K562 (cell line): ENCODE measurements at regions not wholly inside any gene's neighbourhood (a gene's known extent, or its start where the extent isn't known, plus 50 kb on each side); places are given as distances from the start of the nearest gene placed in this dataset.

ENCODE experiments used
- ATAC-seq: fragments of 200-7000 bp; cut with Tn5 transposase; 3 replicates; pipeline ENCODE4 v1.9.1; 2020; ENCODE audit warnings: moderate library complexity
- BruUV-seq: library from RNA; stranded (reverse); fragments of 400-500 nt; replicated peaks from 2 replicates; lab custom pipeline; 2021; lab: Mats Ljungman, UMichigan
- CTCF ChIA-PET: fragments of 300-600 bp; formaldehyde crosslinking; extraction: SDS; loops from one replicate; lab custom pipeline; 2021; ENCODE audit warnings: low intra/inter-chr PET ratio; lab: Yijun Ruan, JAX
- POLR2A ChIA-PET: fragments of 300-600, 350-650 bp; sonication (Branson Sonifier 250); formaldehyde crosslinking; extraction: SDS; loops from one replicate; lab custom pipeline; 2021; ENCODE audit warnings: antibody characterized with exemption, inconsistent platforms; lab: Yijun Ruan, JAX
- DNase-seq, 4 experiments: peaks; one replicate each; pipeline versions ENCODE4 v3.0.0 to v3.0.0-alpha.2; 2011 to 2018; ENCODE audit warnings: low spot score in 3 of 4, mixed read lengths in 3 of 4; ENCODE audit errors: extremely low read depth in 1 of 4
- FAIRE-seq: peaks from 2 replicates; lab custom pipeline; 2011; peaks lifted over from hg19 to GRCh38; lab: Jason Lieb, UNC
- H2AFZ ChIP-seq: 2 replicates; pipeline ENCODE4 v1.6.0; 2011; ENCODE audit warnings: low read depth, low read length, control low read depth, inconsistent platforms
- H3K27ac ChIP-seq: fragments of 200-600 bp; 3 replicates; pipeline ENCODE4 v1.8.0; 2011; ENCODE audit warnings: low read depth, mild to moderate bottlenecking, control low read depth, inconsistent platforms, low read length, moderate library complexity, mixed read lengths; ENCODE audit errors: extremely low read depth
- H3K27me3 ChIP-seq, 2 experiments: fragments of 300-600 bp in 1 of 2; 2 replicates in 1 of 2; 3 replicates in 1 of 2; pipeline versions ENCODE4 v1.6.0 to v1.8.0; 2011; ENCODE audit warnings: inconsistent platforms in 2 of 2, low read length in 2 of 2, mild to moderate bottlenecking in 1 of 2, mixed read lengths in 1 of 2, moderate library complexity in 1 of 2; ENCODE audit not compliant: control insufficient read depth in 2 of 2, insufficient read depth in 2 of 2
- H3K36me3 ChIP-seq: fragments of 300-600 bp; 3 replicates; pipeline ENCODE4 v1.8.0; 2011; ENCODE audit warnings: mild to moderate bottlenecking, low read length, inconsistent platforms; ENCODE audit not compliant: control insufficient read depth, insufficient read depth
- H3K4me1 ChIP-seq, 2 experiments: fragments of 200-600 bp in 1 of 2; replicated peaks in 1 of 2; 2 replicates in 1 of 2; 3 replicates in 1 of 2; pipeline versions ENCODE4 v1.5.1 to v1.8.0; 2011; ENCODE audit warnings: inconsistent platforms in 2 of 2, low read length in 2 of 2, mild to moderate bottlenecking in 1 of 2, mixed read lengths in 1 of 2, moderate library complexity in 1 of 2; ENCODE audit not compliant: control insufficient read depth in 2 of 2, insufficient read depth in 2 of 2
- H3K4me2 ChIP-seq: 2 replicates; pipeline ENCODE4 v1.6.1; 2011; ENCODE audit warnings: low read length, control low read depth, inconsistent platforms, mixed read lengths; ENCODE audit not compliant: insufficient read depth
- H3K4me3 ChIP-seq: fragments of 200-600 bp; sonication (generic), shearing (Covaris generic); 2 replicates; pipeline ENCODE4 v1.5.1; 2016; ENCODE audit warnings: control low read depth, inconsistent platforms
- H3K79me2 ChIP-seq: fragments of 200-600 bp; 3 replicates; pipeline ENCODE4 v1.8.0; 2011; ENCODE audit warnings: low read length, inconsistent platforms; ENCODE audit not compliant: control insufficient read depth, insufficient read depth
- H3K9ac ChIP-seq, 2 experiments: 2 replicates each; pipeline versions ENCODE4 v1.6.0 to v1.6.1; 2011; ENCODE audit warnings: low read depth in 2 of 2, low read length in 2 of 2, control low read depth in 1 of 2, inconsistent platforms in 1 of 2, mild to moderate bottlenecking in 1 of 2, mixed read lengths in 1 of 2; ENCODE audit not compliant: insufficient read depth in 1 of 2
- H3K9me1 ChIP-seq: one replicate; pipeline ENCODE4 v1.6.0; 2011; ENCODE audit warnings: inconsistent platforms, mild to moderate bottlenecking, low read length, moderate library complexity; ENCODE audit not compliant: control insufficient read depth, insufficient read depth
- H3K9me3 ChIP-seq: replicated peaks from 2 replicates; pipeline ENCODE4 v1.5.1; 2011; ENCODE audit warnings: low read depth, low read length, inconsistent platforms; ENCODE audit not compliant: control insufficient read depth, insufficient read depth
- H4K20me1 ChIP-seq: replicated peaks from 2 replicates; pipeline ENCODE4 v1.6.1; 2011; ENCODE audit warnings: low read length, inconsistent platforms, mixed read lengths; ENCODE audit not compliant: control insufficient read depth, insufficient read depth
- CREB1 ChIP-seq, 2 experiments: sonication (generic) in 1 of 2; formaldehyde crosslinking in 1 of 2; IDR thresholded peaks; 2 replicates each; pipeline versions ENCODE4 v1.6.1 to v1.8.0; 2012 to 2022; ENCODE audit warnings: inconsistent platforms in 1 of 2, mild to moderate bottlenecking in 1 of 2, missing genetic modification reagents in 1 of 2, moderate library complexity in 1 of 2
- FUS ChIP-seq: fragments of 200-400 bp; formaldehyde crosslinking; optimal IDR thresholded peaks from 2 replicates; pipeline ENCODE3; 2017; ENCODE audit warnings: low read depth, low read length
- JUNB ChIP-seq: fragments of 450-650 bp; formaldehyde crosslinking; conservative IDR thresholded peaks from 2 replicates; pipeline ENCODE4 v1.4.0; 2020; ENCODE audit warnings: mild to moderate bottlenecking
- KAT2B ChIP-seq: IDR thresholded peaks from one replicate; pipeline ENCODE4 v1.6.1; 2012; ENCODE audit warnings: low read depth, mild to moderate bottlenecking, control low read depth, inconsistent platforms, low read length, moderate library complexity
- NFATC3 ChIP-seq: fragments of 450-650 bp; IDR thresholded peaks from 2 replicates; pipeline ENCODE4 v1.6.1; 2017; ENCODE audit warnings: mild to moderate bottlenecking
- NFIX ChIP-seq: fragments of 250-450 bp; sonication (Bioruptor Pico); IDR thresholded peaks from 2 replicates; pipeline ENCODE4 v1.4.0; 2020; ENCODE audit warnings: low read depth, mild to moderate bottlenecking, moderate library complexity
- RBM39 ChIP-seq: fragments of 200-400 bp; formaldehyde crosslinking; optimal IDR thresholded peaks from 2 replicates; pipeline ENCODE3; 2018; ENCODE audit warnings: low read depth, low read length
- RHOXF2B ChIP-seq: fragments of 250-450 bp; sonication (Bioruptor Pico); conservative IDR thresholded peaks from 2 replicates; pipeline ENCODE4 v1.5.1; 2021
- ZBTB7A ChIP-seq: IDR thresholded peaks from 2 replicates; pipeline ENCODE4 v1.6.1; 2011; ENCODE audit warnings: low read depth, mild to moderate bottlenecking, low read length, moderate library complexity, borderline replicate concordance; ENCODE audit not compliant: control insufficient read depth
- ZEB2 ChIP-seq: fragments of 450-650 bp; IDR thresholded peaks from 2 replicates; pipeline ENCODE4 v1.6.1; 2016
- ZNF174 ChIP-seq: fragments of 250-450 bp; sonication (Bioruptor Pico); IDR thresholded peaks from 2 replicates; pipeline ENCODE4 v1.4.0; 2020; ENCODE audit warnings: mild to moderate bottlenecking
- ZNF217 ChIP-seq: sonication (generic); formaldehyde crosslinking; IDR thresholded peaks from 2 replicates; pipeline ENCODE4 v1.8.0; 2022; ENCODE audit warnings: mild to moderate bottlenecking, missing genetic modification reagents
- ZNF324 ChIP-seq: fragments of 250-450 bp; sonication (Bioruptor Pico); IDR thresholded peaks from 2 replicates; pipeline ENCODE4 v1.4.0; 2020; ENCODE audit warnings: mild to moderate bottlenecking
- ZNF41 ChIP-seq: fragments of 250-450 bp; sonication (Bioruptor Pico); conservative IDR thresholded peaks from 2 replicates; pipeline ENCODE4 v1.4.0; 2020; ENCODE audit warnings: mild to moderate bottlenecking
- WGBS: fragments of 100-300 bp; shearing (Covaris generic); methylation state at CpG from one replicate; pipeline ENCODE4 v1.1.6; 2016; ENCODE audit warnings: low coverage, mixed read lengths; ENCODE audit not compliant: insufficient coverage; ENCODE audit errors: missing lambda C conversion rate; 5-methylcytosine and 5-hydroxymethylcytosine counted together
- in situ Hi-C: fragments of 300-500 bp; cut with MboI; formaldehyde crosslinking; loops from 4 replicates; pipeline ENCODE4 v1.15.0; 2018; ENCODE audit warnings: inconsistent platforms, mixed read lengths
- intact Hi-C: fragments of 100-400 bp; cut with micrococcal nuclease; formaldehyde crosslinking; loops from 2 replicates; pipeline ENCODE4 v1.14.2; 2022
- TF ChIP-seq, protein P1 (sequence below): sonication (generic); formaldehyde crosslinking; IDR thresholded peaks from 2 replicates; pipeline ENCODE4 v1.8.0; 2022; ENCODE audit warnings: missing genetic modification reagents, mild to moderate bottlenecking, moderate library complexity, borderline replicate concordance
- TF ChIP-seq, protein P2 (sequence below), 2 experiments: IDR thresholded peaks in 1 of 2; conservative IDR thresholded peaks in 1 of 2; 2 replicates each; pipeline ENCODE4 v1.6.1; 2016; ENCODE audit warnings: low read depth in 2 of 2, mild to moderate bottlenecking in 1 of 2, missing compliant biosample characterization in 1 of 2, missing genetic modification characterization in 1 of 2, moderate library complexity in 1 of 2
- TF ChIP-seq, protein P3 (sequence below): fragments of 200-800 bp; sonication (Bioruptor generic); IDR thresholded peaks from 2 replicates; pipeline ENCODE4 v1.6.1; 2017; ENCODE audit warnings: missing genetic modification characterization, missing compliant biosample characterization

DNA sequence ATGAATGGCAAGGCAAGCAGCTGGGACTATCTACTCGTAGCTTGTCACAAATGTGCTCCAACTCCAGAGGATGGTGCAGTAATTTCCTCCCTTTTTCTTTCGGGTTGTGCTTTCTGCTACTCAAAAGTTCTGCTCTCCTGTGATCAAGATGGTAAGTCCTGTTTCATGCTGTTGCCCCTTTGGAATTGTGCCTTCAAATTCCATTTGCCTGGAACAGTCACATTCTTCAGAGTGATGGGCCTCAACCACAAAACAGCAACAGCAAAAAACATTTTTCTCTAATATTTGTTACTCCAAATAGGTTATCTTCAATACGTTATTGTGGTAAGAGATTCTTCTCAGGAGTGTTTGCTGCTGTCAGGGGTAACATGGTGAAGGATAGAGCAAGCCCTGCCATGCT, 209.3 kb downstream of the PALM2AKAP2 start:
- 3% methylated on average over 3 of the region's 3 CpGs for WGBS
- H3K4me2 ChIP-seq = no peak overlapping the region
- no peaks in the 10 kb centered on the region for H3K27me3 ChIP-seq
- ATAC-seq (no peak), FAIRE-seq (no peak), DNase-seq (no peak)
- POLR2A ChIA-PET = no interaction called here
- CTCF ChIA-PET = no interaction called here
- no peak overlapping the region for H2AFZ ChIP-seq
- no peak overlapping the region for H3K27ac ChIP-seq
- TF ChIP-seq ZNF324 (CRISPR knock-in tag) = no peak
- TF ChIP-seq, protein P1, sequence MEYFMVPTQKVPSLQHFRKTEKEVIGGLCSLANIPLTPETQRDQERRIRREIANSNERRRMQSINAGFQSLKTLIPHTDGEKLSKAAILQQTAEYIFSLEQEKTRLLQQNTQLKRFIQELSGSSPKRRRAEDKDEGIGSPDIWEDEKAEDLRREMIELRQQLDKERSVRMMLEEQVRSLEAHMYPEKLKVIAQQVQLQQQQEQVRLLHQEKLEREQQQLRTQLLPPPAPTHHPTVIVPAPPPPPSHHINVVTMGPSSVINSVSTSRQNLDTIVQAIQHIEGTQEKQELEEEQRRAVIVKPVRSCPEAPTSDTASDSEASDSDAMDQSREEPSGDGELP (CRISPR knock-in tag) = no peak
- TF ChIP-seq FUS = no peak
- no peak for TF ChIP-seq RBM39
- no peak for TF ChIP-seq RHOXF2B (CRISPR knock-in tag)
- TF ChIP-seq ZNF174 (CRISPR knock-in tag) = no peak
- no peak for TF ChIP-seq ZNF41 (CRISPR knock-in tag)
- TF ChIP-seq, protein P2, sequence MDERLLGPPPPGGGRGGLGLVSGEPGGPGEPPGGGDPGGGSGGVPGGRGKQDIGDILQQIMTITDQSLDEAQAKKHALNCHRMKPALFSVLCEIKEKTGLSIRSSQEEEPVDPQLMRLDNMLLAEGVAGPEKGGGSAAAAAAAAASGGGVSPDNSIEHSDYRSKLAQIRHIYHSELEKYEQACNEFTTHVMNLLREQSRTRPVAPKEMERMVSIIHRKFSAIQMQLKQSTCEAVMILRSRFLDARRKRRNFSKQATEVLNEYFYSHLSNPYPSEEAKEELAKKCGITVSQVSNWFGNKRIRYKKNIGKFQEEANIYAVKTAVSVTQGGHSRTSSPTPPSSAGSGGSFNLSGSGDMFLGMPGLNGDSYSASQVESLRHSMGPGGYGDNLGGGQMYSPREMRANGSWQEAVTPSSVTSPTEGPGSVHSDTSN (CRISPR knock-in tag; IDR thresholded peaks at IDR 0.05; ENCODE audit: low read depth) = no peak
- TF ChIP-seq, protein P2 (tag; conservative IDR thresholded peaks at IDR 0.05; ENCODE audit: low read depth) = no peak
- TF ChIP-seq NFIX = no peak
- TF ChIP-seq KAT2B = no peak
- no peak for TF ChIP-seq CREB1 (IDR thresholded peaks at IDR 0.05)
- TF ChIP-seq CREB1 (CRISPR knock-in tag; IDR thresholded peaks at IDR 0.05) = no peak
- TF ChIP-seq ZBTB7A = no peak
- no peak for TF ChIP-seq ZNF217 (CRISPR knock-in tag)
- TF ChIP-seq ZEB2 = no peak
- no peak for TF ChIP-seq NFATC3
- no peak for TF ChIP-seq JUNB (CRISPR knock-in tag)
- TF ChIP-seq, protein P3, sequence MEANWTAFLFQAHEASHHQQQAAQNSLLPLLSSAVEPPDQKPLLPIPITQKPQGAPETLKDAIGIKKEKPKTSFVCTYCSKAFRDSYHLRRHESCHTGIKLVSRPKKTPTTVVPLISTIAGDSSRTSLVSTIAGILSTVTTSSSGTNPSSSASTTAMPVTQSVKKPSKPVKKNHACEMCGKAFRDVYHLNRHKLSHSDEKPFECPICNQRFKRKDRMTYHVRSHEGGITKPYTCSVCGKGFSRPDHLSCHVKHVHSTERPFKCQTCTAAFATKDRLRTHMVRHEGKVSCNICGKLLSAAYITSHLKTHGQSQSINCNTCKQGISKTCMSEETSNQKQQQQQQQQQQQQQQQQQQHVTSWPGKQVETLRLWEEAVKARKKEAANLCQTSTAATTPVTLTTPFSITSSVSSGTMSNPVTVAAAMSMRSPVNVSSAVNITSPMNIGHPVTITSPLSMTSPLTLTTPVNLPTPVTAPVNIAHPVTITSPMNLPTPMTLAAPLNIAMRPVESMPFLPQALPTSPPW (CRISPR knock-in tag) = no peak
- no peaks in the 10 kb centered on the region for H3K9me3 ChIP-seq
- no peaks in the 10 kb centered on the region for H3K79me2 ChIP-seq
- no peaks in the 10 kb centered on the region for H3K4me1 ChIP-seq
- H4K20me1 ChIP-seq = no peaks in the 10 kb centered on the region
- H3K9ac ChIP-seq = no peak overlapping the region
- in situ Hi-C loops (no loop called here), intact Hi-C loops (no loop called here)
- H3K4me3 ChIP-seq = no peak overlapping the region
- no peaks in the 10 kb centered on the region for H3K36me3 ChIP-seq
- no TSS peak for BruUV-seq
- no peaks in the 10 kb centered on the region for H3K9me1 ChIP-seq
